Activated CD8-positive, alpha-beta T cell treated with anti-CD3 and anti-CD28 coated beads for 36 hours (primary cell): ENCODE measurements at regions not wholly inside any gene's neighbourhood (a gene's known extent, or its start where the extent isn't known, plus 50 kb on each side); places are given as distances from the start of the nearest gene placed in this dataset.

Experiments used
- ATAC-seq: fragments of 200-7000 bp; cut with Tn5 transposase; one replicate; pipeline ENCODE4 v1.10.0; 2021; ENCODE audit warnings: mild to moderate bottlenecking, moderate library complexity
- CTCF ChIA-PET: fragments of 350-600 bp; sonication (Branson Sonifier 250); formaldehyde crosslinking; loops from one replicate; lab custom pipeline; 2021; ENCODE audit warnings: antibody characterized with exemption; lab: Charles Lee
- POLR2A ChIA-PET: fragments of 350-600 bp; sonication (Branson Sonifier 250); formaldehyde crosslinking; loops from one replicate; lab custom pipeline; 2021; ENCODE audit warnings: antibody characterized with exemption; lab: Charles Lee
- DNase-seq: peaks from one replicate; pipeline ENCODE4 v3.0.0-alpha.2; 2020
- H3K27ac Mint-ChIP-seq: one replicate; pipeline ENCODE4 v1.8.0; 2021; ENCODE audit warnings: mild to moderate bottlenecking, mixed read lengths
- H3K27me3 Mint-ChIP-seq: one replicate; pipeline ENCODE4 v1.8.0; 2021; ENCODE audit warnings: mixed read lengths
- H3K36me3 Mint-ChIP-seq: one replicate; pipeline ENCODE4 v1.8.0; 2021; ENCODE audit warnings: low read depth, mixed read lengths
- H3K4me1 Mint-ChIP-seq: one replicate; pipeline ENCODE4 v1.8.0; 2021; ENCODE audit warnings: low read depth, mixed read lengths
- H3K4me3 Mint-ChIP-seq: one replicate; pipeline ENCODE4 v1.8.0; 2021; ENCODE audit warnings: mild to moderate bottlenecking, moderate library complexity, mixed read lengths
- H3K9me3 Mint-ChIP-seq: one replicate; pipeline ENCODE4 v1.8.0; 2021; ENCODE audit warnings: mixed read lengths
- intact Hi-C: fragments of 100-400 bp; cut with micrococcal nuclease; formaldehyde crosslinking; loops from one replicate; pipeline ENCODE4 v1.10.0; 2022
- TF ChIP-seq, protein P1 (sequence below): fragments of 200-600 bp; IDR thresholded peaks from one replicate; pipeline ENCODE4 v1.8.0; 2022; ENCODE audit warnings: antibody characterized with exemption, mild to moderate bottlenecking

DNA sequence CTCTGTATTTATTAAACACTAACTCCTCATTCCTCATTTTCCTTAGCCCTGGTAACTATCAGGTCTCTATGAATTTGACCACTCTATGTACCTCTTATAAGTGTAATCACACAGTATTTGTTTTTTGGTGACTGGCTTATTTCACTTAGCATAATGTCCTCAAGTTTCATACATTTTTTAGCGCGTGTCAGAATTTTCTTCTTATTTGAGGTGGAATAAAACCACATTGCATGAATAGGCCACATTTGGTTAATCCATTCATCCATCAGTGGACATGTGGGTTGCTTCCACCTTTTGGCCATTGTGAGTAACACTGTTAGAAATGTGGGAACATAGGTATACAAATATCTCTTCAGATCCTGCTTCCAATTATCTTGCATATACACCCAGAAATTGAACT, 341.2 kb upstream of the BOD1L1 start:
- Mint-ChIP-seq H3K4me3 (no peak overlapping the region), H3K27ac (no peak overlapping the region), H3K27me3 (peaks cover 1% of the 10 kb centered on the region), H3K36me3 (no peaks in the 10 kb centered on the region), H3K4me1 (no peaks in the 10 kb centered on the region), H3K9me3 (no peaks in the 10 kb centered on the region)
- DNase-seq (no peak), ATAC-seq (no peak)
- ChIA-PET POLR2A (no interaction called here), CTCF (no interaction called here)
- TF ChIP-seq, protein P1, sequence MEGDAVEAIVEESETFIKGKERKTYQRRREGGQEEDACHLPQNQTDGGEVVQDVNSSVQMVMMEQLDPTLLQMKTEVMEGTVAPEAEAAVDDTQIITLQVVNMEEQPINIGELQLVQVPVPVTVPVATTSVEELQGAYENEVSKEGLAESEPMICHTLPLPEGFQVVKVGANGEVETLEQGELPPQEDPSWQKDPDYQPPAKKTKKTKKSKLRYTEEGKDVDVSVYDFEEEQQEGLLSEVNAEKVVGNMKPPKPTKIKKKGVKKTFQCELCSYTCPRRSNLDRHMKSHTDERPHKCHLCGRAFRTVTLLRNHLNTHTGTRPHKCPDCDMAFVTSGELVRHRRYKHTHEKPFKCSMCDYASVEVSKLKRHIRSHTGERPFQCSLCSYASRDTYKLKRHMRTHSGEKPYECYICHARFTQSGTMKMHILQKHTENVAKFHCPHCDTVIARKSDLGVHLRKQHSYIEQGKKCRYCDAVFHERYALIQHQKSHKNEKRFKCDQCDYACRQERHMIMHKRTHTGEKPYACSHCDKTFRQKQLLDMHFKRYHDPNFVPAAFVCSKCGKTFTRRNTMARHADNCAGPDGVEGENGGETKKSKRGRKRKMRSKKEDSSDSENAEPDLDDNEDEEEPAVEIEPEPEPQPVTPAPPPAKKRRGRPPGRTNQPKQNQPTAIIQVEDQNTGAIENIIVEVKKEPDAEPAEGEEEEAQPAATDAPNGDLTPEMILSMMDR, result no peak
- intact Hi-C loops, result no loop called here

DNA sequence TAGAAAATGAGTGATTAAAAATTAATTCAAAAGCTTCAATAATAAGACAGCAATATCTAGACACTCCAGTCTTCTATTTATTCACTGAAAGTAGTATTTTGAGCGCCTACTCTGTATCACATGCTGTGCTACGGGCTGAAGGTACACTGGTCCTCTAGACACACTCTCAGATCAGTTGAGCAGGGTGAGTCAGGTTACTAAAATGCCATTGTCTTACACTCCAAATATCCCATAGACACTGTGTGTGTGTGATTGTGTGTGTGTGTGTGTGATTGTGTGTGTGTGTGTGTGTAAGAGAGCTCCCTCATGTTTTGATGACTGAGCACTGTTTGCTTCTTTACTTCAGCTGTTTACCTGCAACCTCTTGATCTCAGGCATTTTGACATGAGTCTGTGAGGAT, 342.8 kb upstream of the BOD1L1 start:
- POLR2A ChIA-PET, result no interaction called here
- Mint-ChIP-seq H3K4me3 (no peak overlapping the region), H3K27me3 (peaks cover 1% of the 10 kb centered on the region), H3K27ac (no peak overlapping the region), H3K4me1 (no peaks in the 10 kb centered on the region), H3K36me3 (no peaks in the 10 kb centered on the region), H3K9me3 (no peaks in the 10 kb centered on the region)
- ATAC-seq, result no peak
- CTCF ChIA-PET, result no interaction called here
- TF ChIP-seq, protein P1, result no peak
- DNase-seq, result no peak
- intact Hi-C loops, result no loop called here

DNA sequence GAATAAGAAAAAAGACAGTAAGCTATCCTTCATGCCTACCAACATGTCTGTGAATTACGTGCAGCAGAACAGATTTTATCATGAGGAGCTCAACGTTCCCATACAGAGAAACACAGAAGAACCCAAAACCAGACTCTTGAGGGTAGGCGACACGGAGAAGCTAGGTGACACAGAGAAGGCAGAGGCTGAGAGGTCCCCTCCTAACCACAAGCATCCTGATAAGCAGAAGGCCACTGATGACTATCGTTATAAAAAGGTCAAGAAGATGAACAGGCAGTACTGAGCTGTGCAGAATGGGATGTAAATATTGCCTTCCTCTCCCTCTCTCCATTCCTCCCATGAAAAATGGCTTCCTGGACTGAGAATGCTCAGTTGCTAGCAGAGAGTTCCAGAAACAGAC, 350.2 kb upstream of the BOD1L1 start:
- Mint-ChIP-seq H3K27ac (no peak overlapping the region), H3K9me3 (no peaks in the 10 kb centered on the region), H3K36me3 (no peaks in the 10 kb centered on the region), H3K4me1 (no peaks in the 10 kb centered on the region), H3K4me3 (no peak overlapping the region), H3K27me3 (no peaks in the 10 kb centered on the region)
- ATAC-seq (peak; percentile 30), DNase-seq (peak; percentile 8)
- TF ChIP-seq, protein P1, result no peak
- intact Hi-C loops, result no loop called here
- ChIA-PET POLR2A (no interaction called here), CTCF (no interaction called here)

DNA sequence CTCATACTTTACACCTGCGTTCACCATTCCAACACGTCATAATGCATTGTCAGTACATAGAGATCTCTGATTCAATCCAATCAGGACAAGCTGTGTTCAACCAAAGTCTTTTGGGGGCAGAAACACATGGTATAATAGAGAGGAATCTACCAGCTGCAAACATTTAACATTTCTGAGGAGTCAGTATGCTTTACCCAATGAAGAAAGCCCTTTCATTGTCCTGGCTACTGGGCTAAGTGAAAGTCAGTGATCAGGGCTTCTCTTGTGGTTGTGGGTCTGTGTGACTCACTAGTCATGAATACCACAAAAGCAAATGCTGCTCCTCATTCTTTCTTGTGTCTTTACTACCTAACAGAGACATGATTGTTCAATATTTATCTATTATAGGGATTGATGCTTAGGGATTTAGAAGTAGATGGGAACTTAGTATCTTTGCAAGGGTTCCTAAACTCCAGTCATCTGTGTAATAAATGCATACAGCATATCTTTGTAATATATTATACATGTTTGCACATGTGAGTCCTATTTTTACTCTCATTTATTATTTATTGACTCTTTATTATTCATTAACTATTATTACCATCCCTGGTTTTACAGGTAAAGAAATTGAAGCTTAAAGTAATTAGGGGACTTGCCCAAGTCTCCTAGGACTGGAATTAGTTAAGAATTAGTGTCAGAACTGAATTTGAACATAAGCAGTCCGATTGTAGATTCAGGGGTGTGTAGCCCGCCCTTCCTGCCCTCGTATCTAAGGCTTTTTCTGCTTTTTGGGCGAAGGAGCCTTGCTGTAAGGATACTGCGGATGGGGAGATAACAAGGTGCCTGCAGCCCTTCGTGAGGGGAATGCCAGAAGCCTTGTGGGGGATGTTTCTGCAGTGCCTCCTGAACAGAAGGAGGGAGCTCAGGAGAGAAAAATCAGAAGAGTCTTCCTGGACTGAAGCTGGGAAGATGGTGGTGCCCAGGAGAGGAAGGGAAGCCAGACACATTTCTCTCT, 353.1 kb upstream of the BOD1L1 start:
- Mint-ChIP-seq H3K4me3 (no peak overlapping the region), H3K27me3 (no peaks in the 10 kb centered on the region), H3K36me3 (no peaks in the 10 kb centered on the region), H3K27ac (no peak overlapping the region), H3K9me3 (no peaks in the 10 kb centered on the region), H3K4me1 (no peaks in the 10 kb centered on the region)
- peak; percentile 23 for DNase-seq
- intact Hi-C loops, result no loop called here
- peak; percentile 75 for ATAC-seq
- TF ChIP-seq, protein P1, result no peak
- ChIA-PET POLR2A (no interaction called here), CTCF (no interaction called here)

DNA sequence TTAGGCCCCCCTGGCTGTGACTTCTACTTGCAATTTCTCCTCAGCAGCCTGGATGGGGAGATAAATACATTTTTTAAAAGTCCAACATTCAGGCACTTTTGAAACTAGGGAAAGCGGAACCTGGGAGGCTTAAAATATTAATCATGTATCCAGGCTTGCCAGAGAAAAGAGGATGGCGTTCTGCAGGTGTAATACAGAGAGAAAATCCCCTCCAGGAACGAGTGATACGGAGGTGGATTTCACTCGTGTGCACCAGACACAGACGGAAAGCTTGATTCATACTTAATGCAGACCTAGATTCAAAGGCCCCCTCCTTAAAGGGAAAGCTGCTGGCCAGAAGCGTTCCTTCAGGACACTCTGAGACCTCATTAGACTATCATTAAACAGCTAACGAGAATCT, 354.0 kb upstream of the BOD1L1 start:
- no peaks in the 10 kb centered on the region for H3K9me3 Mint-ChIP-seq
- no peaks in the 10 kb centered on the region for H3K27me3 Mint-ChIP-seq
- intact Hi-C loops, result no loop called here
- POLR2A ChIA-PET, result no interaction called here
- H3K4me3 Mint-ChIP-seq, result no peak overlapping the region
- H3K27ac Mint-ChIP-seq, result no peak overlapping the region
- CTCF ChIA-PET, result no interaction called here
- no peaks in the 10 kb centered on the region for H3K4me1 Mint-ChIP-seq
- TF ChIP-seq, protein P1, result no peak
- DNase-seq (no peak), ATAC-seq (no peak)
- H3K36me3 Mint-ChIP-seq, result no peaks in the 10 kb centered on the region
